ENCODE measurements at regions not wholly inside any gene's neighbourhood (a gene's known extent, or its start where the extent isn't known, plus 50 kb on each side); places are given as distances from the start of the nearest gene placed in this dataset.

DNA sequence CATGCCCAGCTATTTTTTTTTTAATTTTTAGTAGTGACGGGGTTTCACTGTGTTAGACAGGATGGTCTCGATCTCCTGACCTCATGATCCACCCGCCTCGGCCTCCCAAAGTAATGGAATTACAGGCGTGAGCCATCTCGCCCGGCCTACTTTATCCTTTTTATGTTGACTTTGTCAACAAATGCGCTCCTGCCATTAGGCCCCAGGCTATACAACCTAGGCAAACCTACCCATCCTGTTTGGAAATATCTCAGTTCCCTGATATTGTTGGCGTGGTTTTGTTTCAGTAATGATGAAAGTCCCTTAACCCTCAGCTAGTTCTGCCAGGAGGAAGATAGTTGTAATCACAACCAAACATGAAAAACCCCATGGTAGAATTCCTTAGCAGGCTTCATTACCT lies 249.4 kb upstream of the SOX11 start:
- H3K4me3 ChIP-seq (ENCODE audit: low read depth, low read length): no peak overlapping the region
- no peak for DNase-seq (ENCODE audit: low read depth)
- TF ChIP-seq, protein P1, sequence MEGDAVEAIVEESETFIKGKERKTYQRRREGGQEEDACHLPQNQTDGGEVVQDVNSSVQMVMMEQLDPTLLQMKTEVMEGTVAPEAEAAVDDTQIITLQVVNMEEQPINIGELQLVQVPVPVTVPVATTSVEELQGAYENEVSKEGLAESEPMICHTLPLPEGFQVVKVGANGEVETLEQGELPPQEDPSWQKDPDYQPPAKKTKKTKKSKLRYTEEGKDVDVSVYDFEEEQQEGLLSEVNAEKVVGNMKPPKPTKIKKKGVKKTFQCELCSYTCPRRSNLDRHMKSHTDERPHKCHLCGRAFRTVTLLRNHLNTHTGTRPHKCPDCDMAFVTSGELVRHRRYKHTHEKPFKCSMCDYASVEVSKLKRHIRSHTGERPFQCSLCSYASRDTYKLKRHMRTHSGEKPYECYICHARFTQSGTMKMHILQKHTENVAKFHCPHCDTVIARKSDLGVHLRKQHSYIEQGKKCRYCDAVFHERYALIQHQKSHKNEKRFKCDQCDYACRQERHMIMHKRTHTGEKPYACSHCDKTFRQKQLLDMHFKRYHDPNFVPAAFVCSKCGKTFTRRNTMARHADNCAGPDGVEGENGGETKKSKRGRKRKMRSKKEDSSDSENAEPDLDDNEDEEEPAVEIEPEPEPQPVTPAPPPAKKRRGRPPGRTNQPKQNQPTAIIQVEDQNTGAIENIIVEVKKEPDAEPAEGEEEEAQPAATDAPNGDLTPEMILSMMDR (conservative IDR thresholded peaks at IDR 0.05; ENCODE audit: low read depth, low read length): no peak

DNA sequence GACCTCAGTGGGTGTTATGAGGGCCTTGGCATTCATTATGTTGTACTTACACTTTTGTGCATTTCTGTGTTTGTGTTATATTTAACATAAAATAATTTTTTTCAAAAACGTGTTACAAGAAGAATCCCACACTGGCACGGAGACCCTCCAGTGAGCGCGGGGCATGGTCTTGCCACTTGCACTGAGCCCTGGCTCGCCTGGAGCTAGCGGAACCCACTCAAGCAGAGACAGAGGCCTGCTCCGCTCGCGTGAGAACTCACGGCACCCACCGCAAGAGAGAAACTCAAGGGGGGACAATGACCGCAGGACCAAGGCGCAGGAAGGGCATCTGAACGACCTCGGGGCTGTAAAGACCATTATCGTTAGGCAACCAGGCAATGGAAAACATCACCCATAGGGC lies 248.0 kb upstream of the SOX11 start:
- no peak overlapping the region for H3K4me3 ChIP-seq (ENCODE audit: low read depth, low read length)
- DNase-seq (ENCODE audit: low read depth): no peak
- TF ChIP-seq, protein P1 (conservative IDR thresholded peaks at IDR 0.05; ENCODE audit: low read depth, low read length): no peak

DNA sequence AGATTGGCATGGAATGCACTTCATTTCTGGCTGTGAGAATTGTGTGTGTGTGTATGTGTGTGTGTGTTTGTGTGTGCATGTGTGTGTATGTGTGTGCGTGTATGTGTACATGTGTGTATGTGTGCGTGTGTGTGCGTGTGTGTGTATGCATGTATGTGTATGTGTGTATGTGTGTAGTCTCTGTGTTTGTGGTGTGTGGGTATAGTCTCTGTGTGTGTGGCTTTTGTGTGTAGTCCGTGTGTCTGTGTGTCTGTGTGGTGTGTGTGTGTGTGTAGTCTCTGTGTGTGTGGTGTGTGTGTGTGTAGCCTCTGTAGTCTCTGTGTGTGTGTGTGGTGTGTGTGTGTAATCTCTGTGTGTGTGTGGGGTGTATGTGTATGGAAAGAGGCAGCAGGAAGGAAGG lies 247.3 kb upstream of the SOX11 start:
- H3K4me3 ChIP-seq (ENCODE audit: low read depth, low read length): no peak overlapping the region
- DNase-seq (ENCODE audit: low read depth): no peak
- TF ChIP-seq, protein P1 (conservative IDR thresholded peaks at IDR 0.05; ENCODE audit: low read depth, low read length): no peak

DNA sequence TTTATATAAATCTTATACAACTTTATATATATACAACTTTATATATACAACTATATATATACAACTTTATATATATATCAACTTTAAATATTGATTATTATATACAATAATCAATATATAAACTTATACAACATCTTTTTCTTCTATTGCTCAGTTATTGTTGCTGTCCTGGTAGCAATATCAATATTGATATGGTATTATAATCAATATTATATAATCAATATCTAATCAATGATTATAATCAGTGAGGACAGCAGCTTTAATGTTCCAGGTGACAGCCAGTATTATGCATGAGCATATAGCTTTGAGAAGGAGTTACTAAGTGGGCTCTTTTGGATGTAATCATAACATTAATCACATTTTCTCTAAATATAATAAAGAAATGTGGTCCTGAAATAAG lies 242.3 kb upstream of the SOX11 start:
- TF ChIP-seq, protein P1 (conservative IDR thresholded peaks at IDR 0.05; ENCODE audit: low read depth, low read length): no peak
- no peak for DNase-seq (ENCODE audit: low read depth)

DNA sequence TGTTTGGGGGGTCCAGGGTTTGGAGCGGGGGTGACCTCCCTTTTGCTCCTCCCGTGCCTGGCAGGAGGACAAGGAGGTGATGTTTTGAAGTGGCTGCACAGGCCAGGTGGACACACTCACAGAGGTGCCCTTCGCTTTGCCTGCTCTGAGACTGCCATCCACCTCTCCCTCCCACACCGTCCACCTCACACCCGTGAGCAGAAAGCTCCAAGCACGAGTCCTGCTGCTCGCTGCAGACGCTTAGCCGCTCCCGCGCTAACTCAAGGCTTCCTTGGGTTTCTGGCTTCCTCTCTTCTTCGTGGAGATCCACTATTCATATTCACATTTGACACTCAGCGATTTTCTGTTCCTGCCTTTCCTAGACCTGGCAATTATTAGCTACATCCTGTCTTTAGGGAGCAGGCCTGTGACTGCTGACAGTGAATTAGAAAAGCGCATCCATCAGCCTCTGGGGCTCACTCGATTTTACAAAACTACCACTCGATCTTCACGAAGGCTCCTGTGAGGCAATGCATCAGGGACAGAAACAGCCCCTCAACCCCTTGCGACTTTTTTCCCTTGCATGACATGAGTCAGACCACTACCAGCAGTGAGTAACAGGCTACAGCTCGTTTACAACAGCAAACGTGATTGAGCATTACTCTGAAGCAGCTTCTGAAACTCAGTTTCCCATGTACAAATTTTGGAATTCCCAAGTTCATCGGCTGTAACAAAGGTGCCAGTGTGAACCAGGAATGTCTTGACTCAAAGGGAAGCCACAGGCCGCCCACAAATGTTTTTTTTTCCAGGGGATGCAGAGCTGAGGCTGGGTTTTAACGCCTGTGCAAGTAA lies 238.7 kb upstream of the SOX11 start:
- TF ChIP-seq, protein P1 (conservative IDR thresholded peaks at IDR 0.05; ENCODE audit: low read depth, low read length): no peak
- DNase-seq (ENCODE audit: low read depth): peak; percentile 62
- H3K4me3 ChIP-seq (ENCODE audit: low read depth, low read length): no peak overlapping the region

More for the DNA sequence above, 242.3 kb upstream of the SOX11 start:
- H3K4me3 ChIP-seq (ENCODE audit: low read depth, low read length): no peak overlapping the region

DNA sequence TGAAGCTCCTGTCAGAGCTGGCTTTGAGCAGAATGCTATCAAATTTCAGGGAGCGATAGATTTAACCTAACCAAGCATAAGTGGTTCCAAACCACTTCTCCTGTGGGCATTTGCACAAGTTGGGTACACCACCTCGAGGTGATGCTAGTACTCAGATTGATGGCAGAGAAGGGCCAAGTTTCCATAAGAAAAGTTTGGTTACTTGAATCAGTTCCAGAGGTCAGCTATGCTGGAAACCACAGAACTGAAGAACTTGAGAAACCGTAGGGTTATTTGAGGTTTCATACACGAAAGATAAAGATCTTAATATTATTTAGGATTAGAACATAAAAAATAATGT lies 238.2 kb upstream of the SOX11 start:
- peak; percentile 50 for DNase-seq (ENCODE audit: low read depth)
- no peak overlapping the region for H3K4me3 ChIP-seq (ENCODE audit: low read depth, low read length)
- TF ChIP-seq, protein P1 (conservative IDR thresholded peaks at IDR 0.05; ENCODE audit: low read depth, low read length): no peak

DNA sequence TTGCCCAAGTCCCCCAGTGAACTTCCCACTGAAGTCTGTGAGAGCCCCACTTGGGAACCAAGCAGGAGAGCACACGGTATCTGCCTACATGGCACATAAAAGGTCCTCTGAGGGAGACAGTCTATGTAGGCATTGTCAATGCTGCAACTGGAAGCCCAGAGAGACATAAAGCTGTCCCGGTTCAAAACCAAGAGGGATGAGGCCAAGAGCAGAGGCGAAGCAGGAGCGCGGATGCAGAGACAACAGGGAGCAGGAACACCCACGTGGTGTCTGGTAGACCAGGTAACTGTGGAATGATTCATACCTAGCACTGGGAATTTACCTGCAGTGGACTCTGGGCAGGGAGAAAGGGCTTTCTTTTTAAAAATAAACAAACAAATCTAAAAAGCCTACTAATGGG lies 233.1 kb upstream of the SOX11 start:
- DNase-seq (ENCODE audit: low read depth): no peak
- TF ChIP-seq, protein P1 (conservative IDR thresholded peaks at IDR 0.05; ENCODE audit: low read depth, low read length): no peak
- H3K4me3 ChIP-seq (ENCODE audit: low read depth, low read length): no peak overlapping the region

All from choroid plexus epithelial cell (primary cell).